HEK293 (cell line): ENCODE measurements at regions not wholly inside any gene's neighbourhood (a gene's known extent, or its start where the extent isn't known, plus 50 kb on each side); places are given as distances from the start of the nearest gene placed in this dataset.
"Not testable (repeated sequence)": the region's sequence is repeated elsewhere in the genome, so short reads cannot be mapped to it uniquely, and the experiment has no call there.

Source experiments
- CTCF ChIA-PET: fragments of 350-600 bp; formaldehyde crosslinking; extraction: SDS; loops from one replicate; lab custom pipeline; 2021; ENCODE audit warnings: antibody characterized with exemption; lab: Yijun Ruan, JAX
- POLR2A ChIA-PET: fragments of 300-600 bp; formaldehyde crosslinking; extraction: SDS; loops from one replicate; lab custom pipeline; 2020; ENCODE audit warnings: antibody characterized with exemption, inconsistent platforms; lab: Yijun Ruan, JAX
- H3K27ac ChIP-seq: fragments of 200-500 bp; sonication (Bioruptor generic); 2 replicates; pipeline ENCODE4 v1.5.1; 2014; ENCODE audit warnings: low read depth, low read length, control low read depth, inconsistent platforms; ENCODE audit errors: extremely low read depth
- H3K36me3 ChIP-seq, 2 experiments: fragments of 200-500 bp in 1 of 2; sonication (Bioruptor generic) in 1 of 2; 1 replicate in 1 of 2; 2 replicates in 1 of 2; pipeline ENCODE4 v1.5.1; 2014 to 2017; ENCODE audit warnings: inconsistent platforms in 2 of 2, low read length in 2 of 2; ENCODE audit not compliant: control insufficient read depth in 2 of 2, insufficient read depth in 1 of 2
- H3K4me1 ChIP-seq: fragments of 200-500 bp; sonication (Bioruptor generic); 2 replicates; pipeline ENCODE4 v1.5.1; 2014; ENCODE audit warnings: mild to moderate bottlenecking, low read length, inconsistent platforms; ENCODE audit not compliant: control insufficient read depth, insufficient read depth
- H3K4me3 ChIP-seq: 2 replicates; pipeline ENCODE4 v1.5.1; 2011; ENCODE audit warnings: low read depth, mild to moderate bottlenecking, control low read depth, low read length, moderate library complexity
- H3K9me3 ChIP-seq: fragments of 200-500 bp; sonication (Bioruptor generic); 2 replicates; pipeline ENCODE4 v1.5.1; 2014; ENCODE audit warnings: low read depth, low read length, inconsistent platforms; ENCODE audit not compliant: control insufficient read depth, insufficient read depth
- BCL11A ChIP-seq: fragments of 450-650 bp; formaldehyde crosslinking; IDR thresholded peaks from 2 replicates; pipeline ENCODE4 v1.5.1; 2016; ENCODE audit warnings: low read depth, missing biosample characterization, missing genetic modification characterization
- EGR2 ChIP-seq: fragments of 450-650 bp; formaldehyde crosslinking; IDR thresholded peaks from 2 replicates; pipeline ENCODE4 v1.5.1; 2016; ENCODE audit warnings: low read depth, missing biosample characterization, missing genetic modification characterization
- FEZF1 ChIP-seq: fragments of 450-650 bp; formaldehyde crosslinking; IDR thresholded peaks from 2 replicates; pipeline ENCODE4 v1.5.1; 2016; ENCODE audit warnings: missing biosample characterization, missing genetic modification characterization
- HOXA7 ChIP-seq: sonication (generic); formaldehyde crosslinking; IDR thresholded peaks from 2 replicates; pipeline ENCODE4 v1.8.1; 2022; ENCODE audit warnings: missing genetic modification reagents, borderline replicate concordance
- KLF16 ChIP-seq: fragments of 450-650 bp; formaldehyde crosslinking; IDR thresholded peaks from 2 replicates; pipeline ENCODE4 v1.5.1; 2017; ENCODE audit warnings: missing biosample characterization, missing genetic modification characterization
- KLF7 ChIP-seq: fragments of 450-650 bp; formaldehyde crosslinking; IDR thresholded peaks from 2 replicates; pipeline ENCODE4 v1.5.1; 2016; ENCODE audit warnings: missing biosample characterization, missing genetic modification characterization, borderline replicate concordance
- OVOL3 ChIP-seq: fragments of 450-650 bp; formaldehyde crosslinking; IDR thresholded peaks from 2 replicates; pipeline ENCODE4 v1.5.1; 2016; ENCODE audit warnings: missing biosample characterization, missing genetic modification characterization
- SP3 ChIP-seq: fragments of 450-650 bp; formaldehyde crosslinking; IDR thresholded peaks from 2 replicates; pipeline ENCODE4 v1.5.1; 2016; ENCODE audit warnings: missing biosample characterization, missing genetic modification characterization
- WT1 ChIP-seq: fragments of 450-650 bp; formaldehyde crosslinking; IDR thresholded peaks from 2 replicates; pipeline ENCODE4 v1.5.1; 2016; ENCODE audit warnings: missing biosample characterization, missing genetic modification characterization
- YY2 ChIP-seq: fragments of 450-650 bp; formaldehyde crosslinking; IDR thresholded peaks from 2 replicates; pipeline ENCODE4 v1.5.1; 2016; ENCODE audit warnings: missing biosample characterization, missing genetic modification characterization
- ZBTB21 ChIP-seq: fragments of 450-650 bp; formaldehyde crosslinking; IDR thresholded peaks from 2 replicates; pipeline ENCODE4 v1.5.1; 2017; ENCODE audit warnings: missing biosample characterization, missing genetic modification characterization
- ZBTB8A ChIP-seq: fragments of 450-650 bp; formaldehyde crosslinking; IDR thresholded peaks from 2 replicates; pipeline ENCODE4 v1.5.1; 2016; ENCODE audit warnings: missing biosample characterization, missing genetic modification characterization
- ZNF146 ChIP-seq: fragments of 450-650 bp; formaldehyde crosslinking; IDR thresholded peaks from 2 replicates; pipeline ENCODE4 v1.5.1; 2016; ENCODE audit warnings: missing biosample characterization, missing genetic modification characterization
- ZNF169 ChIP-seq: fragments of 450-650 bp; formaldehyde crosslinking; IDR thresholded peaks from 2 replicates; pipeline ENCODE4 v1.5.1; 2016; ENCODE audit warnings: missing biosample characterization, missing genetic modification characterization
- ZNF211 ChIP-seq: fragments of 450-650 bp; formaldehyde crosslinking; IDR thresholded peaks from 2 replicates; pipeline ENCODE4 v1.5.1; 2016; ENCODE audit warnings: low read depth, missing biosample characterization, missing genetic modification characterization
- ZNF350 ChIP-seq: fragments of 450-650 bp; formaldehyde crosslinking; IDR thresholded peaks from 2 replicates; pipeline ENCODE4 v1.5.0; 2017; ENCODE audit warnings: missing biosample characterization, mild to moderate bottlenecking, missing genetic modification characterization
- ZNF391 ChIP-seq: fragments of 450-650 bp; formaldehyde crosslinking; IDR thresholded peaks from 2 replicates; pipeline ENCODE4 v1.5.1; 2016; ENCODE audit warnings: low read depth, missing biosample characterization, missing genetic modification characterization, borderline replicate concordance
- ZNF514 ChIP-seq: fragments of 450-650 bp; formaldehyde crosslinking; IDR thresholded peaks from 2 replicates; pipeline ENCODE4 v1.5.1; 2016; ENCODE audit warnings: missing biosample characterization, missing genetic modification characterization
- ZNF585B ChIP-seq: fragments of 450-650 bp; formaldehyde crosslinking; IDR thresholded peaks from 2 replicates; pipeline ENCODE4 v1.5.1; 2016; ENCODE audit warnings: missing biosample characterization, missing genetic modification characterization
- ZNF639 ChIP-seq: fragments of 450-650 bp; formaldehyde crosslinking; IDR thresholded peaks from 2 replicates; pipeline ENCODE4 v1.5.1; 2016; ENCODE audit warnings: missing biosample characterization, missing genetic modification characterization
- ZNF645 ChIP-seq: fragments of 450-650 bp; formaldehyde crosslinking; IDR thresholded peaks from 2 replicates; pipeline ENCODE4; 2016; ENCODE audit warnings: missing biosample characterization, missing genetic modification characterization
- ZNF692 ChIP-seq: fragments of 450-650 bp; formaldehyde crosslinking; IDR thresholded peaks from 2 replicates; pipeline ENCODE4 v1.5.1; 2016; ENCODE audit warnings: missing biosample characterization, missing genetic modification characterization
- ZNF76 ChIP-seq: fragments of 450-650 bp; formaldehyde crosslinking; IDR thresholded peaks from 2 replicates; pipeline ENCODE4; 2016; ENCODE audit warnings: low read depth, missing biosample characterization, missing genetic modification characterization, borderline replicate concordance
- ZNF768 ChIP-seq: fragments of 450-650 bp; formaldehyde crosslinking; IDR thresholded peaks from 2 replicates; pipeline ENCODE4 v1.5.1; 2018; ENCODE audit warnings: missing biosample characterization, mild to moderate bottlenecking, missing genetic modification characterization

DNA sequence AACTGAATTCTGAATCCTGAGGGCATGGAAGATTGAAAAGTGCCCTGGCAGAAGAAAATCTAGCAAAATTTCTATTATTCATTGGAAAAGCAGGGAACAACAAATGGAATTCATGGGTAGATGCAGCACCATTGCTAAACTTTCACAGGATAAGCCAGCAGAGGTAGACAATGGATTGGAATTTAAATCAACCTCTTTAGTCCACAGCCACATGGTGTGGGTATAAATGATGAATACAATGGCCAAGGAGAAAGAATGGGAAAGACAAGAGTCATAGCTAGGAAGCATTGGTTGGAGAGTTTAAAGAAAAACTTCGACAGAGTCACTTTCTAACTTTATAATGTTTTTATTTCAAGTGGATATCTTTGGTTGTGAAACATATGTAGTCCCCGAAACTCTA lies 332.8 kb upstream of the PUDP start:
- TF ChIP-seq ZNF76 (no peak), KLF7 (tag by site-specific recombination) (no peak), EGR2 (tag by site-specific recombination) (no peak), ZBTB21 (tag by site-specific recombination) (no peak), ZNF585B (no peak), ZNF391 (no peak), ZNF645 (no peak), ZNF768 (tag by site-specific recombination) (no peak), YY2 (no peak), HOXA7 (CRISPR knock-in tag) (no peak), ZBTB8A (tag by site-specific recombination) (no peak)
- Histone ChIP-seq H3K4me1 (no peaks in the 10 kb centered on the region), H3K4me3 (no peak overlapping the region), H3K36me3 (no peaks in the 10 kb centered on the region), H3K27ac (no peak overlapping the region), H3K9me3 (no peaks in the 10 kb centered on the region)
- POLR2A ChIA-PET: no interaction called here
- CTCF ChIA-PET: interaction anchor here (0.6 kb wide), 1 partner anchor 129 kb away, joined by 3 read pairs; no protein-coding TSS in a partner anchor

GRCh38 chrX:7462110-7462509 lies 314.2 kb upstream of the PUDP start:
- CTCF ChIA-PET: no interaction called here
- Histone ChIP-seq H3K36me3 (no peaks in the 10 kb centered on the region), H3K4me3 (no peak overlapping the region), H3K4me1 (no peaks in the 10 kb centered on the region), H3K9me3 (no peaks in the 10 kb centered on the region), H3K27ac (no peak overlapping the region)
- POLR2A ChIA-PET: no interaction called here
- no peak for TF ChIP-seq ZNF514 (tag by site-specific recombination)
- no peak for TF ChIP-seq BCL11A (tag by site-specific recombination)
- no peak for TF ChIP-seq ZNF146
- no peak for TF ChIP-seq ZNF350 (tag by site-specific recombination)
- TF ChIP-seq KLF16 (tag by site-specific recombination): no peak
- TF ChIP-seq ZNF692 (tag by site-specific recombination): no peak

DNA sequence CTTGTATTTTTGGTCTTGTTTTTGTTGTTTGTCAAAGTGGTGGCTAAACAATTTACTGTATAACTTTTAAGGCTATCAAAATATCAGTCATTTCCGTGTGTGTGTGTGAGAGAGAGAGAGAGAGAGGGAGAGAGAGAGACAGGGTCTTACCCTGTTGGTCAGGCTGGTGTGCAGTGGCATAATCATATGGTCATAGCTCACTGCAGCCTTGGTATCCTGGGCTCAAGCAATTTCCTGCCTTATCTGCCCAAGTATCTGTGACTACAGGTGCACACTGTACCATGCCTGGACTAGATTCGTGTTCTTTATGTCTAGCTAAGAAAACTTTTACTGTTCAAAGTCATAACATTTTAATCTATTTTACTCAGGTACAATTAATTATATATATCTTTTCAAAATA lies 313.1 kb upstream of the PUDP start:
- H3K9me3 ChIP-seq, H3K4me3 ChIP-seq: not testable (repeated sequence)

DNA sequence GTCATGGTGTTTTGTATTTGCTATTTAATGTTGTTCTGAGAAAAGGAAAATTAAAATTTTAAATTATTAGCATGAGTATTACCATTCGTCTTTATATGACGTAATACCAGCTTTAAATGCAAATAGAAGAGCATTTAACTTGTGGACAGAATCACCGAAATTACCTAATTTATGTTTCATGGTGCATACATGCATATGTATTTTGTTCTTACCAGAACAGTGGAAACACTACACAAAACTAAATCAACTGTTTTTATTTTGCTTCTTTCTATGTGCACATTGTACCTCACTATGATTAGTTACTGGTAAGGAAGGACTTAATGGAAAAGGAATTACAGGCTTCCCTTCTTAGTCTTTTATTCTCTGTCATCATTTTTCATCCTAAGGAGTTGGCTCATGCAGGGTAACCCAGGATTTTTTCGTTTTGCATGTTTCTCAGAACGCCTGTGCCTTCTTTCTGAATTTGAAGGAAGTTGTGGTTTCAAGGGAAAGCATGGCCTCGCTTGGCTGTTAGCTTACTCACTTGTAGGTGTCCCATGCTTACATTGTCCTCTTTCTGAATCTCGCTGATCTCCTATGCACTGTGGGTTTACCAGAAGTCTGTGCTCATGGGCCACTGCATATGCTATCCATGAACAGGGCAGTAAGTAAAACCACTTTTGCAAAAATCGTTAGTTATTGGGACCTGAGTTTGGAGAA lies 300.0 kb upstream of the PUDP start:
- no peak for TF ChIP-seq ZNF645
- TF ChIP-seq ZNF146: no peak
- TF ChIP-seq OVOL3 (tag by site-specific recombination): no peak
- TF ChIP-seq SP3 (tag by site-specific recombination): no peak
- TF ChIP-seq ZNF169 (tag by site-specific recombination): no peak
- no peak for TF ChIP-seq ZNF639 (tag by site-specific recombination)
- no peak for TF ChIP-seq FEZF1
- no peak for TF ChIP-seq ZNF211
- no peak for TF ChIP-seq WT1 (tag by site-specific recombination)
- Histone ChIP-seq H3K36me3 (no peaks in the 10 kb centered on the region), H3K4me1 (no peaks in the 10 kb centered on the region), H3K27ac (no peak overlapping the region), H3K4me3 (no peak overlapping the region), H3K9me3 (no peaks in the 10 kb centered on the region)
- POLR2A ChIA-PET: no interaction called here
- CTCF ChIA-PET: interaction anchor here (0.7 kb wide), 1 partner anchor 568 kb away, joined by 3 read pairs; no protein-coding TSS in a partner anchor

More for the DNA sequence above, 313.1 kb upstream of the PUDP start:
- H3K4me1 ChIP-seq, CTCF ChIA-PET, H3K36me3 ChIP-seq, POLR2A ChIA-PET, H3K27ac ChIP-seq: not testable (repeated sequence)
